GM12874 (cell line): ENCODE measurements at regions not wholly inside any gene's neighbourhood (a gene's known extent, or its start where the extent isn't known, plus 50 kb on each side); places are given as distances from the start of the nearest gene placed in this dataset.

ENCODE experiments used
- TF ChIP-seq, protein P1 (sequence below): IDR thresholded peaks from 2 replicates; pipeline ENCODE4 v1.5.1; 2011; ENCODE audit warnings: low read depth, mild to moderate bottlenecking, control low read depth, low read length, moderate library complexity; ENCODE audit not compliant: insufficient read depth

- TF ChIP-seq, protein P1, sequence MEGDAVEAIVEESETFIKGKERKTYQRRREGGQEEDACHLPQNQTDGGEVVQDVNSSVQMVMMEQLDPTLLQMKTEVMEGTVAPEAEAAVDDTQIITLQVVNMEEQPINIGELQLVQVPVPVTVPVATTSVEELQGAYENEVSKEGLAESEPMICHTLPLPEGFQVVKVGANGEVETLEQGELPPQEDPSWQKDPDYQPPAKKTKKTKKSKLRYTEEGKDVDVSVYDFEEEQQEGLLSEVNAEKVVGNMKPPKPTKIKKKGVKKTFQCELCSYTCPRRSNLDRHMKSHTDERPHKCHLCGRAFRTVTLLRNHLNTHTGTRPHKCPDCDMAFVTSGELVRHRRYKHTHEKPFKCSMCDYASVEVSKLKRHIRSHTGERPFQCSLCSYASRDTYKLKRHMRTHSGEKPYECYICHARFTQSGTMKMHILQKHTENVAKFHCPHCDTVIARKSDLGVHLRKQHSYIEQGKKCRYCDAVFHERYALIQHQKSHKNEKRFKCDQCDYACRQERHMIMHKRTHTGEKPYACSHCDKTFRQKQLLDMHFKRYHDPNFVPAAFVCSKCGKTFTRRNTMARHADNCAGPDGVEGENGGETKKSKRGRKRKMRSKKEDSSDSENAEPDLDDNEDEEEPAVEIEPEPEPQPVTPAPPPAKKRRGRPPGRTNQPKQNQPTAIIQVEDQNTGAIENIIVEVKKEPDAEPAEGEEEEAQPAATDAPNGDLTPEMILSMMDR, result no peak
These were observed 132.0 kb upstream of the SVIL start for GRCh38 chr10:29766753-29767152.

GRCh38 chr10:29765330-29765729, 130.6 kb upstream of the SVIL start:
- TF ChIP-seq, protein P1, result no peak

GRCh38 chr10:29763396-29763795, 128.6 kb upstream of the SVIL start:
- TF ChIP-seq, protein P1, result no peak

GRCh38 chr10:29761916-29762315, 127.1 kb upstream of the SVIL start:
- TF ChIP-seq, protein P1, result no peak

GRCh38 chr10:29760138-29760900, 125.5 kb upstream of the SVIL start:
- TF ChIP-seq, protein P1, result no peak

DNA sequence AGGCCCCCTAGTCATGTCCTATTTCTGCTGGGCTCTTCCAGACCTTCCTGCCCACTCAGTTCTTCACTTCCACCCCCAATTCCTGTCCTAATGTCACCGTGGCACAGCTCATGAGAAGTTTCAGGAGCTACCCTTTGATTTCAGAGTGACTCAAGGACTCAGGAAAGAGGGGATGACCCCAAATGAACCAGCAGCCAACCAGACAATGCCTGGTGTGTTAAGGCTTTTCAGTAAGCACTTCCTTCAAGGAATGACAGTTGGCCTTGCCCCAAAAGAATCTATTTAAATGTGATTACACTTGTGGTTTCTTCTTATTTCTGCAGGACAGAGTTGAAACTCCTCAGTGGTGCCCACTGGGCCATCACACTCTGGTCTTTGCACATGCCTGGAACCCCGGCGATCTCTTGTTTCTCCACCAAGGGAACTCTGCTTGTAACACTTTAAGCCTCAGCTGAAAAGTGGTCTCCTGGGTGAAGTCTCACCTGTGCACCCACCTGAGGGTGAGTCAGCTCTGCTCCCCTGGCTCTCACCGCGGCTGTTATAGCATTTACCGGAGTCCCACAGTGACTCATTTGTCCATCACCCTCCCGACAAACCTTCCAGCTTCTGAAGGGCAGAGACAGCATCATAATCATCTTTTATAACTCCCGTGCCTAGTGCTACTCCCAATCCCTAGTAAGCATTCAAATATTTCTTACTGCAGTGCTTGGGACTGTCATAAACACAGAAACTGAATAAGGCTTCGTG, 123.0 kb upstream of the SVIL start:
- TF ChIP-seq, protein P1, result no peak

GRCh38 chr10:29756451-29756850, 121.7 kb upstream of the SVIL start:
- TF ChIP-seq, protein P1, result no peak
